ENCODE measurements at regions not wholly inside any gene's neighbourhood (a gene's known extent, or its start where the extent isn't known, plus 50 kb on each side); places are given as distances from the start of the nearest gene placed in this dataset.

GRCh38 chr14:101114726-101115515 lies 211.4 kb upstream of the RTL1 start:
- Histone ChIP-seq H3K4me2 (ENCODE audit: low read length) (no peak overlapping the region), H3K9ac (ENCODE audit: low read length) (no peak overlapping the region), H4K20me1 (ENCODE audit: insufficient read depth, low read length) (no peaks in the 10 kb centered on the region), H2AFZ (ENCODE audit: low read depth, low read length) (no peak overlapping the region), H3K4me1 (ENCODE audit: insufficient read depth, low read length) (peaks cover 2% of the 10 kb centered on the region), H3K4me3 (ENCODE audit: insufficient read depth, low read depth, low read length) (no peak overlapping the region), H3K27ac (ENCODE audit: low read depth, low read length) (no peak overlapping the region), H3K79me2 (ENCODE audit: insufficient read depth, low read length) (no peaks in the 10 kb centered on the region), H3K27me3 (ENCODE audit: insufficient read depth, low read length) (peaks cover 5% of the 10 kb centered on the region), H3K9me3 (ENCODE audit: insufficient read depth, low read depth, low read length) (no peaks in the 10 kb centered on the region), H3K36me3 (ENCODE audit: insufficient read depth, low read length) (no peaks in the 10 kb centered on the region)
- H3K36me3 Mint-ChIP-seq (ENCODE audit: low read depth, unreplicated experiment), result peaks cover 1% of the 10 kb centered on the region
- peaks cover 2% of the 10 kb centered on the region for H3K9me3 Mint-ChIP-seq (ENCODE audit: unreplicated experiment)
- H3K27me3 Mint-ChIP-seq (ENCODE audit: low read depth, unreplicated experiment), result peaks cover 35% of the 10 kb centered on the region
- H3K4me3 Mint-ChIP-seq (ENCODE audit: unreplicated experiment), result no peak overlapping the region
- H3K27ac Mint-ChIP-seq (ENCODE audit: unreplicated experiment), result peak overlapping the region; percentile 59
- TF ChIP-seq EZH2 (IDR thresholded peaks at IDR 0.05; ENCODE audit: insufficient read depth, low read length) (no peak), CTCF (IDR thresholded peaks at IDR 0.05; ENCODE audit: insufficient read depth, low read depth, low read length) (no peak)
- DNase-seq (ENCODE audit: low read depth) (no peak), FAIRE-seq (no peak)
- H3K4me1 Mint-ChIP-seq (ENCODE audit: low read depth, unreplicated experiment), result peaks cover 3% of the 10 kb centered on the region

DNA sequence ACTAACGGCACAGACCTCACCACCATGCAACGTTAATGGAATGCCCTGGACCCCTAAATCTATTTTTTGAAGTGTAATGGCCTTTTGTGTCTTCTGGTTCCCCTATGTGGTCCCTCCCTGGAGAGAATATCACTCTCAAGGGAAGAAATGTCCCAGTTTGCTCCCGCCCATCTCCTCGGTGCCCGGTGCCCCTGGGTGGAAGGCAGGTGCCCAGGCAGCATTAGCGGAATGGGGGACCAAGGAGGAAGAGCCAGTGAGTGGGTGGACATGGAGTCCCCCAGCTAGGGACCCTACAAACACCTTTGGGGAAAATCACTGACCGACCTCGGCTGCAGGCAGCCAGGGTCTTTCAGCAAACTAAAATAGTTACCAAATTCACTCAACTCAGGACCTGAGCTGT lies 212.1 kb upstream of the RTL1 start:
- Histone ChIP-seq H3K27me3 (ENCODE audit: insufficient read depth, low read length) (peaks cover 5% of the 10 kb centered on the region), H3K4me2 (ENCODE audit: low read length) (no peak overlapping the region), H3K36me3 (ENCODE audit: insufficient read depth, low read length) (no peaks in the 10 kb centered on the region), H4K20me1 (ENCODE audit: insufficient read depth, low read length) (no peaks in the 10 kb centered on the region), H3K79me2 (ENCODE audit: insufficient read depth, low read length) (no peaks in the 10 kb centered on the region), H3K9me3 (ENCODE audit: insufficient read depth, low read depth, low read length) (no peaks in the 10 kb centered on the region), H3K27ac (ENCODE audit: low read depth, low read length) (no peak overlapping the region), H3K4me1 (ENCODE audit: insufficient read depth, low read length) (peaks cover 7% of the 10 kb centered on the region), H3K9ac (ENCODE audit: low read length) (no peak overlapping the region), H3K4me3 (ENCODE audit: insufficient read depth, low read depth, low read length) (no peak overlapping the region), H2AFZ (ENCODE audit: low read depth, low read length) (no peak overlapping the region)
- Mint-ChIP-seq H3K36me3 (ENCODE audit: low read depth, unreplicated experiment) (peaks cover 1% of the 10 kb centered on the region), H3K27ac (ENCODE audit: unreplicated experiment) (no peak overlapping the region), H3K27me3 (ENCODE audit: low read depth, unreplicated experiment) (peaks cover 33% of the 10 kb centered on the region), H3K9me3 (ENCODE audit: unreplicated experiment) (peaks cover 2% of the 10 kb centered on the region), H3K4me1 (ENCODE audit: low read depth, unreplicated experiment) (peaks cover 10% of the 10 kb centered on the region), H3K4me3 (ENCODE audit: unreplicated experiment) (no peak overlapping the region)
- TF ChIP-seq EZH2 (IDR thresholded peaks at IDR 0.05; ENCODE audit: insufficient read depth, low read length), result no peak
- TF ChIP-seq CTCF (IDR thresholded peaks at IDR 0.05; ENCODE audit: insufficient read depth, low read depth, low read length), result no peak
- DNase-seq (ENCODE audit: low read depth) (no peak), FAIRE-seq (no peak)

DNA sequence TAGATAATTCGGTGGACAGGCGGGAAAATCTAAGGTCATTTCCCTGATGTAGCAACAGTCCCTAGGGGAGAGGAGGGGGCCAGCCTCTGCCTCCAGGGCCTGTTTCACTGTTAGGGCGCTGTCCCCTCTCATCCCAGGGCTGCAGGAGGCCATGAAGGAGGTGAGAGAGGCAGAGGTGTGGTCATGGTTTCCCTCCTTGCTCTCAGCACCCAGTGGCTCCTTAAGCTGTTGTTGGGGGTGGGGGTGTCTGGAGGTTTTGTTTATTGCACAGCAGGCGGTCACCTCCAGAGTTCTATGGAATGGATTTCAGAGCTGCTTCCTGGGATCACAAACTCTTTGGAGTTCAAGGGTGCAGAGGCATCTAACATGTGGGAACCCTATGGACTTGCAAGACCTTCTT lies 212.5 kb upstream of the RTL1 start:
- H3K27me3 Mint-ChIP-seq (ENCODE audit: low read depth, unreplicated experiment), result peaks cover 33% of the 10 kb centered on the region
- peaks cover 1% of the 10 kb centered on the region for H3K36me3 Mint-ChIP-seq (ENCODE audit: low read depth, unreplicated experiment)
- H3K9ac ChIP-seq (ENCODE audit: low read length), result no peak overlapping the region
- peaks cover 10% of the 10 kb centered on the region for H3K4me1 Mint-ChIP-seq (ENCODE audit: low read depth, unreplicated experiment)
- no peaks in the 10 kb centered on the region for H3K9me3 ChIP-seq (ENCODE audit: insufficient read depth, low read depth, low read length)
- no peaks in the 10 kb centered on the region for H3K79me2 ChIP-seq (ENCODE audit: insufficient read depth, low read length)
- DNase-seq (ENCODE audit: low read depth), result no peak
- no peak overlapping the region for H3K4me3 Mint-ChIP-seq (ENCODE audit: unreplicated experiment)
- no peaks in the 10 kb centered on the region for H3K36me3 ChIP-seq (ENCODE audit: insufficient read depth, low read length)
- no peak overlapping the region for H2AFZ ChIP-seq (ENCODE audit: low read depth, low read length)
- H3K4me1 ChIP-seq (ENCODE audit: insufficient read depth, low read length), result peaks cover 12% of the 10 kb centered on the region
- peaks cover 5% of the 10 kb centered on the region for H3K27me3 ChIP-seq (ENCODE audit: insufficient read depth, low read length)
- TF ChIP-seq CTCF (IDR thresholded peaks at IDR 0.05; ENCODE audit: insufficient read depth, low read depth, low read length), result no peak
- no peak for TF ChIP-seq EZH2 (IDR thresholded peaks at IDR 0.05; ENCODE audit: insufficient read depth, low read length)
- no peak overlapping the region for H3K4me2 ChIP-seq (ENCODE audit: low read length)
- no peak overlapping the region for H3K27ac Mint-ChIP-seq (ENCODE audit: unreplicated experiment)
- peaks cover 2% of the 10 kb centered on the region for H3K9me3 Mint-ChIP-seq (ENCODE audit: unreplicated experiment)
- H3K4me3 ChIP-seq (ENCODE audit: insufficient read depth, low read depth, low read length), result no peak overlapping the region
- no peak for FAIRE-seq
- H3K27ac ChIP-seq (ENCODE audit: low read depth, low read length), result no peak overlapping the region
- no peaks in the 10 kb centered on the region for H4K20me1 ChIP-seq (ENCODE audit: insufficient read depth, low read length)

Measured in astrocyte (in vitro differentiated cells and primary cell).